ENCODE measurements at regions not wholly inside any gene's neighbourhood (a gene's known extent, or its start where the extent isn't known, plus 50 kb on each side); places are given as distances from the start of the nearest gene placed in this dataset.

GRCh38 chr15:81502439-81502838, 128.4 kb upstream of the TMC3 start:
- H3K36me3 ChIP-seq (ENCODE audit: control insufficient read depth, insufficient read depth, low read length) = no peaks in the 10 kb centered on the region
- H3K4me3 ChIP-seq (ENCODE audit: low read depth, low read length) = no peak overlapping the region
- ChIA-PET POLR2A (no interaction called here), CTCF (no interaction called here)
- DNase-seq (ENCODE audit: low read depth) = no peak
- TF ChIP-seq CTCF (IDR thresholded peaks at IDR 0.05; ENCODE audit: insufficient read depth, low read depth, low read length) = no peak
- no peaks in the 10 kb centered on the region for H3K27me3 ChIP-seq (ENCODE audit: control insufficient read depth, insufficient read depth, low read length)

GRCh38 chr15:81500081-81500480, 126.1 kb upstream of the TMC3 start:
- Histone ChIP-seq H3K27me3 (ENCODE audit: control insufficient read depth, insufficient read depth, low read length) (no peaks in the 10 kb centered on the region), H3K4me3 (ENCODE audit: low read depth, low read length) (no peak overlapping the region), H3K36me3 (ENCODE audit: control insufficient read depth, insufficient read depth, low read length) (no peaks in the 10 kb centered on the region)
- ChIA-PET CTCF (no interaction called here), POLR2A (no interaction called here)
- TF ChIP-seq CTCF (IDR thresholded peaks at IDR 0.05; ENCODE audit: insufficient read depth, low read depth, low read length) = no peak
- DNase-seq (ENCODE audit: low read depth) = no peak

- no peaks in the 10 kb centered on the region for H3K27me3 ChIP-seq (ENCODE audit: control insufficient read depth, insufficient read depth, low read length)
- CTCF ChIA-PET = interaction anchor here (2.1 kb wide), 1 partner anchor 11 kb away, joined by 5 read pairs; no protein-coding TSS in a partner anchor
- TF ChIP-seq CTCF (IDR thresholded peaks at IDR 0.05; ENCODE audit: insufficient read depth, low read depth, low read length) = no peak
- no peak overlapping the region for H3K4me3 ChIP-seq (ENCODE audit: low read depth, low read length)
- no peaks in the 10 kb centered on the region for H3K36me3 ChIP-seq (ENCODE audit: control insufficient read depth, insufficient read depth, low read length)
- POLR2A ChIA-PET = no interaction called here
- no peak for DNase-seq (ENCODE audit: low read depth)
Observed at GRCh38 chr15:81498294-81498693, 124.3 kb upstream of the TMC3 start.

GRCh38 chr15:81497238-81497637, 123.2 kb upstream of the TMC3 start:
- H3K36me3 ChIP-seq (ENCODE audit: control insufficient read depth, insufficient read depth, low read length) = no peaks in the 10 kb centered on the region
- no peak for DNase-seq (ENCODE audit: low read depth)
- TF ChIP-seq CTCF (IDR thresholded peaks at IDR 0.05; ENCODE audit: insufficient read depth, low read depth, low read length) = no peak
- no peak overlapping the region for H3K4me3 ChIP-seq (ENCODE audit: low read depth, low read length)
- CTCF ChIA-PET = interaction anchor here (2.1 kb wide), 1 partner anchor 10 kb away, joined by 5 read pairs; no protein-coding TSS in a partner anchor
- POLR2A ChIA-PET = no interaction called here
- no peaks in the 10 kb centered on the region for H3K27me3 ChIP-seq (ENCODE audit: control insufficient read depth, insufficient read depth, low read length)

- H3K4me3 ChIP-seq (ENCODE audit: low read depth, low read length) = no peak overlapping the region
- CTCF ChIA-PET = no interaction called here
- DNase-seq (ENCODE audit: low read depth) = no peak
- TF ChIP-seq CTCF (IDR thresholded peaks at IDR 0.05; ENCODE audit: insufficient read depth, low read depth, low read length) = no peak
- no peaks in the 10 kb centered on the region for H3K36me3 ChIP-seq (ENCODE audit: control insufficient read depth, insufficient read depth, low read length)
- POLR2A ChIA-PET = no interaction called here
- no peaks in the 10 kb centered on the region for H3K27me3 ChIP-seq (ENCODE audit: control insufficient read depth, insufficient read depth, low read length)
Observed at GRCh38 chr15:81495780-81496467, 121.9 kb upstream of the TMC3 start.
